ENCODE measurements at regions not wholly inside any gene's neighbourhood (a gene's known extent, or its start where the extent isn't known, plus 50 kb on each side); places are given as distances from the start of the nearest gene placed in this dataset.

- no peak for DNase-seq (ENCODE audit: low spot score)
Measured at GRCh38 chr10:57017356-57018037, 656.4 kb upstream of the ZWINT start.

DNA sequence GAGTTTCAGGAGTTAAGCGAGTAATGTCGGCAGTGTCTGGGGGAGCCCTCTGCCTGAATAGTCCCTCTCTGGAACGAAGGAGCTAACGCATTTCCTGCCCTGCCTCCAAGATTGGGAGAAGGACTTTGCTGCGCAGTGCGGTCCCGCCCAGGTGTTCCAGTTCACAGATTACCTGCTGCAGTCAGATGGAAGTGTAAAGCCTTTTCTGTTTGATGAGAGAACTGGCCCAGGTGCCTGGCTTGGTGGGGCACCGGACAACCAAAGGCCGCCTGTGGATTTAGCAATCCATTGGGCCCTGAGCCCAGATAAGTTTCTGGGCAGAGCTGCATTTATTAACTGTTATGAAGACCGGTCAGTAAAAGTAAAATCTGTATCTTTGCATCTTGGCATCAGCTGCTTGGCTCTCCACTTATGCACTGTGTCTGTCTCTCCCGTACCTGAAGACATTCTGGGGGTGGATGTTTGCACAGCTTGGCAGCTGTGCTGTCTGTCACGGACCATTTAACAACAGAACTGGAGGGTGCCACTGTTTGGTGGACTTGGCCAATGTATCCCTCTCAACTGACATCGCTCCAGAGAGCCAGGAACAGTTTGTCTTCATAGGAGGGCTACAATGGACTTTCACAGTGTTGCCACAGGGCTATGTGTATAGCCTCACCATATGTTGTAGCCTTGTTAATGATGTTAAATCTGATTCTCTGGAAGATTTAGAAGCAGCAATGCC, 654.7 kb upstream of the ZWINT start:
- no peak for DNase-seq (ENCODE audit: low spot score)

GRCh38 chr10:57015187-57015586, 654.1 kb upstream of the ZWINT start:
- DNase-seq (ENCODE audit: low spot score) = no peak

DNA sequence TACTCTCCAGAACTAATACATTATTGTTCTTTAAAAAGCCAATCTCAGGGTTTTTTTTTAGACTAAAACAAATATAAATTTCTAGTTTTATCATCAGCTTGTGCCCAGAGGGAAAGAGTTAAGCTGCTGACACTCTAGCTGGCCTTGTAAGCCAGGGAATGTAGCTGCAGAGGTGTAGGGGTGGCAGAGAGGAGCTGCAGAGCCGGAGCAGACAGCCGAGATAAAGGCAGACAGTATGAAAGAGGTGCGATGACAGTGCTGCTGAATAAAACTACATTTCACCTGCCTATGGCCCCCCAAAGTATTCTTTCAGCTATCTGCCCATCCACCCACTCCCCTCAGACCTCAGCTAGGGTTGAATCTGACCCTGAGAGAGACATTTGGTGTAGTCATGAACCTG, 653.7 kb upstream of the ZWINT start:
- DNase-seq (ENCODE audit: low spot score) = no peak

DNA sequence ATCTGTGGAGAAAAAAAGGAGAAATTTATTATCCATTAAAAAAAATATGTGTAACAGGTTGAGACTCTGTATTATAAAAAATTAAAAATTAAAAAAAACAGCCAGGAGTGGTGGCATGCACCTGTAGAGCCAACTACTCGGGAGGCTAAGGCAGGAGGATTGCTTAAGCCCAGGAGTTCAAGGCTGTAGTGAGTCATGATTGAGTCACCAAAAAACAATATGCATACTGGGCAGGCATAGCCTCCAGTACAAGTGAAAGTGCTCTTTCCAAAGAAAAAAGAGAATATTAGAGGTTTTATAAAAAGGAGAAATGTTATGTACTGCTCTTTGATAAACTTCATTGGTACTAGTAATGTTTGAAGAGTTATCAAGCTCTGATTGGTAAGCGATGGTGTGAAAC, 647.1 kb upstream of the ZWINT start:
- no peak for DNase-seq (ENCODE audit: low spot score)

DNA sequence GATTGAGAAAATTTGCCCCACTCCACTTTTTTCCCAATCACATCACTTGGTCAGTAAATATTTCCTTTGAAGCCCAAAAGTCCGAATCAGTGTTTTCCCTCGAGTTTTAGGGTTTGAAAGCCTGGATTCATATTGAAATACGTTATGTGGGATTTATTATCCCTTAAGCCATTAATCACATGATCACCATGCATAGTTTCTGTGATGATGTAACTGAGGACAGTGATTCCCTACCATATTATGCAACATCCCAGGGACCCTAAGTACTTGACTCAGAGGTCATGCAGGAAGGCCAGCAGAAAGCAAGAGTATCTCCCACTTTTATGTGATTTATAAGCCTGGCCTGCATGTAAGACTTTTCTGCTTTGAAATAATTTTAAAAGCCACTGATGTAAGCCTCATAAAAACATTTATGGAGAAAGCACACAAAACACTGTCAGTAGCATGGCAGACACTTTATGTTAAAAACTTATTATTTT, 630.6 kb upstream of the ZWINT start:
- DNase-seq (ENCODE audit: low spot score) = no peak

GRCh38 chr10:56975513-56975912, 614.5 kb upstream of the ZWINT start:
- DNase-seq (ENCODE audit: low spot score) = no peak

- DNase-seq (ENCODE audit: low spot score) = no peak
Measured at GRCh38 chr10:56973766-56974165, 612.7 kb upstream of the ZWINT start.

DNA sequence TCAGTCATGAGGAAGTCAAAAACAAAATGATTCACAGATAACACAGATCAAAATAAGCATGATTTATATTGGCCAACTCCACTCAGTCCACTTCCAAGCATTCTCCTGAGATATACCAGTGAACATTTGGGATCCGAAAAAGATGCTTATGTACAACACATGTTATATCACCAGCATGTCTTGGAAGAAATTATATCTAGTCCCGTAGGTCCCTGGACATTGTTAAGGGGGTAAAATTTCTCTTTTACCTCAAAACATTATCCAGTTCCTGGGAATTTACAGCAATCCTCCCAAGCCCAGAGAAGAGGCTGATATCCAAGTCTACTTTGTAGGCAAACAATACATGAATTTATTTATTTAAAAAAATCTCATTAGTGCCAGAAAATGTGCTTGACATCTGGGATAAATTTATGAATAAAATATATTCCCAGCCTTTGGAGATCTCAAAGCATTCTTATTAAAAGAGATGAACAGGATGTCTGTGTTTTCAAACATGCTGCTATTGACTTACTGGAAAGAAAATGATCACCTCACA, 582.2 kb upstream of the ZWINT start:
- DNase-seq (ENCODE audit: low spot score) = no peak

DNA sequence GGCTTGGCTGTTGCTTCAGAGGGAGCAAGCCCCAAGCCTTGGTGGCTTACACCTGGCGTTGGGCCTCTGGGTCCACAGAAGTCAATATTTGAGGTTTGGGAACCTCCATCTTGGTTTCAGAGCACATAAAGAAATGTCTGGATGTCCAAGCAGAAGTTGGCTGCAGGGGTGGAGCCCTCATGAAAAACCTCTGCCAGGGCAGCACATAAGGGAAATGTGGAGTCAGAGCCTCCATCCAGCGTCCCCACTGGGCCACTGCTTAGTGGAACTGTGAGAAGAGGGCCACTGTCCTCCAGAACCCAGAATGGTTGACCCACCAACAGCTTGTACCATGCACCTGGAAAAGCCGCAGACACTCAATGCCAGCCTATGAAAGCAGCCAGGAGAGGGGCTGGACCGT, 573.5 kb upstream of the ZWINT start:
- DNase-seq (ENCODE audit: low spot score) = no peak

DNA sequence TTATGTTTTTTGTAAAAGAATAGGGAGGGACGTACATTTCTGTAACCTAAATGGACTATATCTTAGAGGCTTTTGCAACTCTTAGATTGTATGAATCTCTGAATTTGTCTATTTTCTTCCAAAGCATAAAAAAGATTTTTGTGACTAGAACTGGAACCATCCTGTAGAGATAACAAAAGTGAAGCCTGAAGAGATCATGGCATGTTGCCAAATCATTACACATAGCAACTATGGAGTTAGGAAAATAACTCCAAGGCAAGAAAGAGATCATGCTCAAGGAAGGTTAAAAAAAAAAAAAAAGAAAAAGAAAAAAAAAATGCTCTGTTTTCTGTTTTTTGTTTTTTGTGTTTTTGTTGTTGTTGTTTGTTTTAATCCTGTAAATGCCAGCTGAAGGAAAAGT, 567.7 kb upstream of the ZWINT start:
- no peak for DNase-seq (ENCODE audit: low spot score)

GRCh38 chr10:56927701-56928100, 566.6 kb upstream of the ZWINT start:
- no peak for DNase-seq (ENCODE audit: low spot score)

DNA sequence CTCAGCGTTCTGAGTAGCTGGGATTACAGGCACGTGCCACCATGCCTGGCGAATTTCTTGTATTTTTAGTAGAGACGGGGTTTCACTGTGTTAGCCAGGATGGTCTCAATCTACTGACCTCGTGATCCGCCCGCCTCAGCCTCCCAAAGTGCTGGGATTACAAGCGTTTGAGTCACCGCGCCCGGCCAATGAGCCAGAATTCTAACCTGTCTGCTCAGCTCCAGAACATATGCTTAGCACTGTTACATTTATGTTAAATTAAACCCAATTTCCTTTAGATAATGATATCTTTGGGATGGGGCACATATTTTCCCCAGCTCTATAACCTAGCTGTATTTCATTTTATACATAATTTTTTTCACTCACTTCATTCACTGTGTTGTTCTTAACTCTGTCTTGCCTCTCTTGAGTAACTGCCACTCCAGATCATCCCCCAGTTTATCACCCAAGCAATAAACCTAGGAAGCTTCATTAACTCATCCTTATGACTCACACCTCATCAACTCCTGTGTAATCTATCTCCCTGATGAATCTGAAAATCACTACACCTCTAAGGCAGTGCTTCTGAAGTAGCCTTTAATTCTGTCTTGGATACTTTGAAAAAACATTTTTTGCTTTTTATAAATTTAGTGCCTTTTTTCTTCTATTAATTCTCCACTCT, 559.7 kb upstream of the ZWINT start:
- no peak for DNase-seq (ENCODE audit: low spot score)

DNA sequence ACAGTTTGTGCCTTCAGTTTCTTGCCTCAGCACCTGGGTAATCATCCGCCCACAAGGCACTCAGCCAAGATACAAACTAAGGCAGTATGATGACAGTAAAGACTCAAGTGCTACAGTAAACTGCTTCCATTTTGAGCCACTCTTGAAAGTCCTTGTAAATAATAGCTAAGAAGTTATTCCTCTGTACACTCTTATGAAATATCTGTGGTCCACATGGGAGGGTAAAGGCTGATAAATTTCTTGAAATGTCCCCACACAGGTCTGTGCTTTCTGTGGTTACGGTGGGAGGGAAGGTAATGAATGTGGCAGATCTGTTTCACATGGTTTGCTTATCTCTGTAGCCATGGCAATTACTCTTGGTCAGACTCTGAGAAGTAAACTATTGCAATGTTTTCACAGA, 551.0 kb upstream of the ZWINT start:
- DNase-seq (ENCODE audit: low spot score) = no peak

GRCh38 chr10:56905051-56905450, 544.0 kb upstream of the ZWINT start:
- DNase-seq (ENCODE audit: low spot score) = no peak

GRCh38 chr10:56902554-56902953, 541.5 kb upstream of the ZWINT start:
- DNase-seq (ENCODE audit: low spot score) = no peak

DNA sequence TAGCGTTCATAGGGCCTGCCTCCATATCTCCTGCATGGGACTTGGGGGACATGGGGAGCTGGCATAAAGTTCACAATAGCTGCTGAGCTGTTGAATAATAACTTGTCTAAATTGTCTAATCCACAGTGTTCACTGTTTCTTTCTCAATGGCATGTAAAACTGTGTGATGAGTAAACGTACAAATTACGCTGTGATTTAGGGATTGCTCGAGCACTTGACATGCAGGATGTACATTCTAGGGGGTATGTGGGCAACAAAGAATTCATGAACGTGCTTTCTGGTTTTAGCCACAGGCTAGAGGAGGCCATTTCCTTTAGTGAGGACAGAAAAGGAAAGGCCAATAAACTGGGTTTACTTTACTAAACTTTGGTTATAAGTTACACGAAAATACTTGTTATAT, 534.2 kb upstream of the ZWINT start:
- DNase-seq (ENCODE audit: low spot score) = no peak

DNA sequence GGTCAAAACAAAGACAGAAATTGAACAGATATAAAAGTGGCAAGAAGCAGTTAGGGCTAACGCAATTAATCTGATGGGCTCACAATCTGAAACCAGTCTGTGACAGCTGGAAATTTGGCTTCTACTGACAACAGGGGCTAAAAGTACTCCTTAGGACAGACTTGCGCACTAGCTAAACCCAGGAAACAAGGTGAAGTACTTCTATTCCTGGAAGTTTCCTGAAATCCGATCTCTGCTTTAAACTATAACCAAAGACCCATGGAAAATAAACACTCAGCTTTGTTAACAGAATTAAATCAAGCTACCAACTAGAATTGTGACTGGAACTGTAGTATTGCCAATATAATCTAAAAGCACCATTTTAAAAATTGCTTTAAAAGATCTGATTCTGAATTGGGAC, 520.2 kb upstream of the ZWINT start:
- DNase-seq (ENCODE audit: low spot score) = no peak

GRCh38 chr10:56880606-56881005, 519.5 kb upstream of the ZWINT start:
- DNase-seq (ENCODE audit: low spot score) = no peak

DNA sequence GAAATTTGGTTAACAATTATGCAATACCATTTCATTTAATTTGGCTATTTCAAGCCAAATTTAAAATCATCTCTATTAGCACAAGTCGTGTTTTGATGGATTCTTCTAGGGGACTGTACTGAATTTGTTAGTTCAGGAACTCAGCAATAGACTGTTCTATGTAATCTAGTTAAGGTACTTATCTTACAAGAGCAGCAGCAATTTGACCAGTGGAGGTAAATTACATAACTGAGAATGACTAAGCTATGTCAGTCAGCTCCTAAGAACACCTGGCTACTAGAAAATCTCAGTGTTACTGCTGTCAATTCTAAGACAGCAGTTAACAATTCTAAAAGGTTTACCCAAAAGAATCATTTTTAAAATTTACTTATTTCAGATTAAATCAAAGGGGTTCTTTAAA, 513.9 kb upstream of the ZWINT start:
- no peak for DNase-seq (ENCODE audit: low spot score)

DNA sequence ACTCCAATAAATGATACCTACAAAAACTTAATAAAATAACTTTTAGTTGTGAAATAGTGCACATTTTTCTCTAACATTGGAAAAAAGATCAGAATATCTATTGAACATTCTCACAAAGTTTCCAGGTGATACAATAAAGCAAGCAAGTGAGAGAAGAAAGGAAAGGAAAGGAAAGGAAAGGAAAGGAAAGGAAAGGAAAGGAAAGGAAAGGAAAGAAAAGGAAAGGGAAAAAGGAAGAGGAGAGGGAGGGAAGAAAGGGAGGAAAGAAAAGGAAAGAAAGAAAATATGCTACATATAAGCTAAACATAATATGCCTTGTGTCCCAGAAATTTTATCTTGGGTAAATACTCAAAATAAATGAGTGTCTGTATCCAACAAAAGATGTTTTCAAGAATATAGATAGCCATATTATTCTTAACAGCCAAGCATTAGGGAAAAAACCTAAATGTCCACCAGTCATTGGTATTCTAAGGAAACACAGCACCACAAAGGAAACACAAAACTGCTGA, 510.2 kb upstream of the ZWINT start:
- no peak for DNase-seq (ENCODE audit: low spot score)

DNA sequence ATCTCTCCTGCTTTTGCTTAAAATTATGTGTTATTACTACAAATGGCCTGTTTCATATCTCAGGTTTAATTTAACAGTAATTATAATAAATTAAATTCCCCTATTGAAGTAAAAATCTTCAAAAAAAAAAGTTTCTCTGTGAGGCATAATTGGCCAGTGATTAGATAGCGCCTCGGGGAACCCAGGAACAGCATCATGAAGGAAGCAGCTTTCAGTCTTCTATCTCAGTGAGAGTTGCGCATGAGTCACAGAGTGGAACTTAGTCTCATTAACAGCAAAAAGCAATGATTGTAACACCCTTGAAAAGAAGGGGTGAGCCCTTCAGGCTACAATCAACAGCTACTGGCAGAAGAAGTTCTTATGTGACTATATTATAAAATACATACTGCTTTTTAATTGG, 506.2 kb upstream of the ZWINT start:
- DNase-seq (ENCODE audit: low spot score) = no peak

GRCh38 chr10:56856569-56856968, 495.5 kb upstream of the ZWINT start:
- DNase-seq (ENCODE audit: low spot score) = no peak
